GM23338 (cell line): ENCODE measurements at regions not wholly inside any gene's neighbourhood (a gene's known extent, or its start where the extent isn't known, plus 50 kb on each side); places are given as distances from the start of the nearest gene placed in this dataset.

Experiments
- ATAC-seq: fragments of 200-7000 bp; cut with Tn5 transposase; 3 replicates; pipeline ENCODE4 v1.9.1; 2020
- DNase-seq: peaks from one replicate; pipeline ENCODE4 v3.0.0-alpha.2; 2015; ENCODE audit warnings: low spot score
- H2AFZ ChIP-seq: fragments of 200-600 bp; sonication (generic); 2 replicates; pipeline ENCODE4 v1.8.0; 2016; ENCODE audit warnings: antibody characterized with exemption, mild to moderate bottlenecking, moderate library complexity
- H3F3A ChIP-seq: fragments of 200-600 bp; sonication (generic); replicated peaks from 2 replicates; pipeline ENCODE4 v1.8.0; 2017; ENCODE audit warnings: antibody characterized with exemption, mixed run types, low read depth
- H3K27ac ChIP-seq: fragments of 200-600 bp; sonication (generic); 2 replicates; pipeline ENCODE4 v1.6.1; 2016; ENCODE audit warnings: low read depth
- H3K27me3 ChIP-seq: fragments of 200-600 bp; sonication (generic); 2 replicates; pipeline ENCODE4 v1.8.0; 2016; ENCODE audit warnings: mild to moderate bottlenecking, mixed run types, moderate library complexity; ENCODE audit not compliant: insufficient read depth
- H3K36me3 ChIP-seq: fragments of 200-600 bp; sonication (generic); 2 replicates; pipeline ENCODE4 v1.8.0; 2016; ENCODE audit warnings: mild to moderate bottlenecking; ENCODE audit not compliant: insufficient read depth
- H3K4me1 ChIP-seq: fragments of 200-600 bp; sonication (generic); 2 replicates; pipeline ENCODE4 v1.8.0; 2016; ENCODE audit warnings: mild to moderate bottlenecking, moderate library complexity; ENCODE audit not compliant: insufficient read depth
- H3K4me2 ChIP-seq: fragments of 200-600 bp; sonication (generic); 2 replicates; pipeline ENCODE4 v1.7.1; 2017; ENCODE audit warnings: mixed run types
- H3K4me3 ChIP-seq: fragments of 200-600 bp; sonication (generic); 2 replicates; pipeline ENCODE4 v1.6.1; 2016; ENCODE audit warnings: mixed run types
- H3K79me2 ChIP-seq: fragments of 200-600 bp; sonication (generic); replicated peaks from 2 replicates; pipeline ENCODE4 v1.8.0; 2017; ENCODE audit warnings: mild to moderate bottlenecking; ENCODE audit not compliant: insufficient read depth
- H3K9me2 ChIP-seq: fragments of 200-600 bp; sonication (generic); 2 replicates; pipeline ENCODE4 v1.8.0; 2017; ENCODE audit not compliant: insufficient read depth
- H4K20me1 ChIP-seq: fragments of 200-600 bp; sonication (generic); replicated peaks from 2 replicates; pipeline ENCODE4 v1.8.0; 2017; ENCODE audit warnings: mild to moderate bottlenecking; ENCODE audit not compliant: insufficient read depth
- H3K27ac Mint-ChIP-seq: 2 replicates; pipeline ENCODE4 v1.8.0; 2020; ENCODE audit warnings: inconsistent platforms, mild to moderate bottlenecking, moderate library complexity, mixed read lengths
- H3K27me3 Mint-ChIP-seq: 3 replicates; pipeline ENCODE4 v1.8.0; 2022; ENCODE audit warnings: low read depth, mild to moderate bottlenecking, moderate library complexity, mixed read lengths, inconsistent platforms; ENCODE audit not compliant: insufficient read depth, poor library complexity
- H3K36me3 Mint-ChIP-seq: 3 replicates; pipeline ENCODE4 v1.8.0; 2021; ENCODE audit warnings: low read depth, mild to moderate bottlenecking, inconsistent platforms, moderate library complexity, mixed read lengths
- H3K4me1 Mint-ChIP-seq: 3 replicates; pipeline ENCODE4 v1.8.0; 2020; ENCODE audit warnings: mild to moderate bottlenecking, inconsistent platforms, mixed read lengths
- H3K4me3 Mint-ChIP-seq: 3 replicates; pipeline ENCODE4 v1.8.0; 2021; ENCODE audit warnings: moderate library complexity, mild to moderate bottlenecking, inconsistent platforms, mixed read lengths
- H3K9me3 Mint-ChIP-seq: 3 replicates; pipeline ENCODE4 v1.8.0; 2020; ENCODE audit warnings: moderate library complexity, mild to moderate bottlenecking, inconsistent platforms, mixed read lengths
- CREB1 ChIP-seq: fragments of 250-450 bp; sonication (Bioruptor Pico); IDR thresholded peaks from 2 replicates; pipeline ENCODE4 v1.5.0; 2020; ENCODE audit warnings: low read depth, mild to moderate bottlenecking, moderate library complexity
- EZH2 ChIP-seq: fragments of 200-600 bp; sonication (generic); IDR thresholded peaks from one replicate; pipeline ENCODE4 v1.8.0; 2017; ENCODE audit warnings: antibody characterized with exemption, mild to moderate bottlenecking, low read depth; ENCODE audit not compliant: unreplicated experiment
- JUNB ChIP-seq: IDR thresholded peaks from one replicate; pipeline ENCODE4 v1.6.1; 2016; ENCODE audit warnings: antibody characterized with exemption; ENCODE audit not compliant: unreplicated experiment
- NANOG ChIP-seq: IDR thresholded peaks from 2 replicates; pipeline ENCODE4 v1.6.1; 2016; ENCODE audit warnings: antibody characterized with exemption, borderline replicate concordance
- POLR2AphosphoS5 ChIP-seq: IDR thresholded peaks from 2 replicates; pipeline ENCODE4 v1.6.1; 2016; ENCODE audit warnings: antibody characterized with exemption, low read depth
- STAT1 ChIP-seq: IDR thresholded peaks from one replicate; pipeline ENCODE4 v1.6.1; 2016; ENCODE audit warnings: antibody characterized with exemption; ENCODE audit not compliant: unreplicated experiment
- ZNF331 ChIP-seq: fragments of 250-450 bp; sonication (Bioruptor Pico); IDR thresholded peaks from 2 replicates; pipeline ENCODE4 v1.5.0; 2020; ENCODE audit warnings: low read depth, mild to moderate bottlenecking, moderate library complexity
- TF ChIP-seq, protein P1 (sequence below): IDR thresholded peaks from 2 replicates; pipeline ENCODE4 v1.6.1; 2016; ENCODE audit warnings: antibody characterized with exemption
- TF ChIP-seq, protein P2 (sequence below), 2 experiments: fragments of 200-600 bp in 1 of 2; sonication (generic) in 1 of 2; conservative IDR thresholded peaks; 2 replicates each; pipeline versions ENCODE4 v1.5.1 to v1.6.1; 2016 to 2017; ENCODE audit warnings: antibody characterized with exemption in 2 of 2, low read depth in 2 of 2, mild to moderate bottlenecking in 2 of 2, moderate library complexity in 1 of 2
- TF ChIP-seq, protein P3 (sequence below): IDR thresholded peaks from one replicate; pipeline ENCODE4 v1.6.1; 2018; ENCODE audit warnings: antibody characterized with exemption; ENCODE audit not compliant: unreplicated experiment

DNA sequence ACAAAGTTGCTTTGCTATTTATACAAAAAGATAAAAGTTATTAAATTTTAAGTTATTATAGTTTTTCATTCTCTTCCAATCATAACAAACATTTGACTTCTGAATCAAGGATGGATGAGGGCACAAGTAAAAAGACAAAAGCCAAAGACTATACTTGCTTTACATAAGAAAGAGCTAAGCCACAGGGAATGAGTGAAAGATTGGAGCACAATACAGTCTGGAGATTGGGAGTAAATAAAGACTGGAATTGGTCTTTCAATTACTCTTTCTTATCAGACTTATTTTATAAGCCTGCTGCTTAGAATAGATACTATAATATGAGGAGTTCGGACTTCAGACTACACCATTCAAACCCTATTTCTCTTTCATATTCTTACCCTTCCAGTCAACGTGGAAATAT is 1874.1 kb upstream of the PRR20A start (continued):
- TF ChIP-seq, protein P1, sequence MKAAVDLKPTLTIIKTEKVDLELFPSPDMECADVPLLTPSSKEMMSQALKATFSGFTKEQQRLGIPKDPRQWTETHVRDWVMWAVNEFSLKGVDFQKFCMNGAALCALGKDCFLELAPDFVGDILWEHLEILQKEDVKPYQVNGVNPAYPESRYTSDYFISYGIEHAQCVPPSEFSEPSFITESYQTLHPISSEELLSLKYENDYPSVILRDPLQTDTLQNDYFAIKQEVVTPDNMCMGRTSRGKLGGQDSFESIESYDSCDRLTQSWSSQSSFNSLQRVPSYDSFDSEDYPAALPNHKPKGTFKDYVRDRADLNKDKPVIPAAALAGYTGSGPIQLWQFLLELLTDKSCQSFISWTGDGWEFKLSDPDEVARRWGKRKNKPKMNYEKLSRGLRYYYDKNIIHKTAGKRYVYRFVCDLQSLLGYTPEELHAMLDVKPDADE, result no peak
- TF ChIP-seq, protein P2, sequence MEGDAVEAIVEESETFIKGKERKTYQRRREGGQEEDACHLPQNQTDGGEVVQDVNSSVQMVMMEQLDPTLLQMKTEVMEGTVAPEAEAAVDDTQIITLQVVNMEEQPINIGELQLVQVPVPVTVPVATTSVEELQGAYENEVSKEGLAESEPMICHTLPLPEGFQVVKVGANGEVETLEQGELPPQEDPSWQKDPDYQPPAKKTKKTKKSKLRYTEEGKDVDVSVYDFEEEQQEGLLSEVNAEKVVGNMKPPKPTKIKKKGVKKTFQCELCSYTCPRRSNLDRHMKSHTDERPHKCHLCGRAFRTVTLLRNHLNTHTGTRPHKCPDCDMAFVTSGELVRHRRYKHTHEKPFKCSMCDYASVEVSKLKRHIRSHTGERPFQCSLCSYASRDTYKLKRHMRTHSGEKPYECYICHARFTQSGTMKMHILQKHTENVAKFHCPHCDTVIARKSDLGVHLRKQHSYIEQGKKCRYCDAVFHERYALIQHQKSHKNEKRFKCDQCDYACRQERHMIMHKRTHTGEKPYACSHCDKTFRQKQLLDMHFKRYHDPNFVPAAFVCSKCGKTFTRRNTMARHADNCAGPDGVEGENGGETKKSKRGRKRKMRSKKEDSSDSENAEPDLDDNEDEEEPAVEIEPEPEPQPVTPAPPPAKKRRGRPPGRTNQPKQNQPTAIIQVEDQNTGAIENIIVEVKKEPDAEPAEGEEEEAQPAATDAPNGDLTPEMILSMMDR (conservative IDR thresholded peaks at IDR 0.05; ENCODE audit: low read depth in 2 of 2), result no peak
- TF ChIP-seq NANOG, result no peak
- no peak for TF ChIP-seq STAT1
- TF ChIP-seq JUNB, result no peak
- TF ChIP-seq EZH2, result no peak
- no peak for TF ChIP-seq CREB1 (CRISPR knock-in tag)
- TF ChIP-seq, protein P3, sequence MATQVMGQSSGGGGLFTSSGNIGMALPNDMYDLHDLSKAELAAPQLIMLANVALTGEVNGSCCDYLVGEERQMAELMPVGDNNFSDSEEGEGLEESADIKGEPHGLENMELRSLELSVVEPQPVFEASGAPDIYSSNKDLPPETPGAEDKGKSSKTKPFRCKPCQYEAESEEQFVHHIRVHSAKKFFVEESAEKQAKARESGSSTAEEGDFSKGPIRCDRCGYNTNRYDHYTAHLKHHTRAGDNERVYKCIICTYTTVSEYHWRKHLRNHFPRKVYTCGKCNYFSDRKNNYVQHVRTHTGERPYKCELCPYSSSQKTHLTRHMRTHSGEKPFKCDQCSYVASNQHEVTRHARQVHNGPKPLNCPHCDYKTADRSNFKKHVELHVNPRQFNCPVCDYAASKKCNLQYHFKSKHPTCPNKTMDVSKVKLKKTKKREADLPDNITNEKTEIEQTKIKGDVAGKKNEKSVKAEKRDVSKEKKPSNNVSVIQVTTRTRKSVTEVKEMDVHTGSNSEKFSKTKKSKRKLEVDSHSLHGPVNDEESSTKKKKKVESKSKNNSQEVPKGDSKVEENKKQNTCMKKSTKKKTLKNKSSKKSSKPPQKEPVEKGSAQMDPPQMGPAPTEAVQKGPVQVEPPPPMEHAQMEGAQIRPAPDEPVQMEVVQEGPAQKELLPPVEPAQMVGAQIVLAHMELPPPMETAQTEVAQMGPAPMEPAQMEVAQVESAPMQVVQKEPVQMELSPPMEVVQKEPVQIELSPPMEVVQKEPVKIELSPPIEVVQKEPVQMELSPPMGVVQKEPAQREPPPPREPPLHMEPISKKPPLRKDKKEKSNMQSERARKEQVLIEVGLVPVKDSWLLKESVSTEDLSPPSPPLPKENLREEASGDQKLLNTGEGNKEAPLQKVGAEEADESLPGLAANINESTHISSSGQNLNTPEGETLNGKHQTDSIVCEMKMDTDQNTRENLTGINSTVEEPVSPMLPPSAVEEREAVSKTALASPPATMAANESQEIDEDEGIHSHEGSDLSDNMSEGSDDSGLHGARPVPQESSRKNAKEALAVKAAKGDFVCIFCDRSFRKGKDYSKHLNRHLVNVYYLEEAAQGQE, result no peak
- TF ChIP-seq ZNF331 (CRISPR knock-in tag), result no peak

DNA sequence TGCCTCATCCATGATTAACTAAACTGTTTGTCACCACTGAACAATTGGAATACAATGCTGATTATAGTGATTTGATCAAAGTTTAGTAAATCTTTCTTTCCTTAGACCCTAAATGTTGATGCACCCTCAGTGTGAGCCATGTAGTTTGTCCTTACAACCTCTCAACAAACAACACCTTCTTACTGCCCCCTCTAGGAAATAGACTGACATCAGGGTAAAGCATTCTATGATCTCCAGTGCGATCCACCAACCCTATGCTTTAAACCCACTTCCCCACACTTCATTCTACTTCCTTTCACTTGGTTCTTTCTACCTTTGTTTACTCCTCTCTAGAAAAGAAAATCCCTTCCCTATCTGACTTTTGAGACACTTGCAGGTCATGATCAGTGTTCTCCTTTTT is 1842.5 kb upstream of the PRR20A start:
- H3K27ac Mint-ChIP-seq, result no peak overlapping the region
- Histone ChIP-seq H3K4me1 (no peaks in the 10 kb centered on the region), H3K36me3 (no peaks in the 10 kb centered on the region), H4K20me1 (no peaks in the 10 kb centered on the region), H3K9me2 (no peaks in the 10 kb centered on the region), H3K4me3 (no peak overlapping the region), H3K79me2 (no peaks in the 10 kb centered on the region), H2AFZ (peak overlapping the region; percentile 57), H3F3A (no peaks in the 10 kb centered on the region), H3K27ac (no peak overlapping the region), H3K4me2 (no peak overlapping the region), H3K27me3 (no peaks in the 10 kb centered on the region)
- H3K4me1 Mint-ChIP-seq, result no peaks in the 10 kb centered on the region
- ATAC-seq, result peak; percentile 77
- TF ChIP-seq POLR2AphosphoS5 (no peak), STAT1 (no peak)
- TF ChIP-seq, protein P2 (conservative IDR thresholded peaks at IDR 0.05; ENCODE audit: low read depth in 2 of 2), result peak; percentile 34 to 46
- peak; percentile 43 for DNase-seq
- H3K4me3 Mint-ChIP-seq, result no peak overlapping the region
- peaks cover 10% of the 10 kb centered on the region for H3K9me3 Mint-ChIP-seq
- H3K36me3 Mint-ChIP-seq, result no peaks in the 10 kb centered on the region; the same call in 2 of the 3 replicates
- H3K27me3 Mint-ChIP-seq, result peaks cover 2% of the 10 kb centered on the region
